ENCODE measurements at regions not wholly inside any gene's neighbourhood (a gene's known extent, or its start where the extent isn't known, plus 50 kb on each side); places are given as distances from the start of the nearest gene placed in this dataset.
"Not testable (repeated sequence)": the region's sequence is repeated elsewhere in the genome, so short reads cannot be mapped to it uniquely, and the experiment has no call there.

DNA sequence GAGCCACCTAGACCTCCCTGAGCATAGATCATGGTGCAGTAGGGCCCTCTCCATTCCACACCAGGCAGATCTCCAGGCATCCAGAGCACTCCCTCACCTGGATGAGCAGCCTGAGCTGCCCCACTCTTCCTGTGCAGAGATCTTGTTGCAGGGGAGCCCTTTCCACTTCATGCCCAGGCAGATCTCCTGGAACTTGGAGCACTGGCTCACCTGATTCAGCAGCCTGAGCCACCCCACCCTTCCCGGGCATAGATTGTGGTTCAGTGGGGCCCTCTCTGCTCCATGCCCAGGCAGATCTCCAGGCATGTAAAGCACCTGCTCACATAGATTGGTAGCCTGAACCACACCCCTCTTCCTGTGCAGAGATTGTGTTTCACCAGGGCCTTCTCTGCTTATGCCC, 78.0 kb downstream of the SEC16B start:
- FAIRE-seq (no peak), DNase-seq (ENCODE audit: insufficient read length, low spot score) (no peak)

DNA sequence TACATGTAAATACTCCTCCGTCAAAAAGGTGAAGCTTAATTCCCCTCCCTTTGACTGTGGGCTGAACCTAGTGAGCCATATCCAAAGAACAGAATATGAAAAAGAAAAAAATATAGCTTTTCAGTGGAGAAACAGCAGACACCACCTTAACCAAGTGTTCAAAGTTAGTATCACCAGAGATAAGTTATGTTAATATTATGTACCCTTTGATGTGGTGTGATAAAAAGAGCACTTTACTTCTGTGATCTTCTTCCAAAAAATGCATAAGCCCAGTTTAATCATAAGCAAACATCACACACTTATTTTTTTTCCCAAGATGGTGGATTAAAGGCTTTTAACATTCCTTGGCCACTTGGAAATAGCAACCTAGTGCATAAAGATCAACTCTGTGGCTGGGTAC, 79.4 kb downstream of the SEC16B start:
- FAIRE-seq (no peak), DNase-seq (ENCODE audit: insufficient read length, low spot score) (no peak)

DNA sequence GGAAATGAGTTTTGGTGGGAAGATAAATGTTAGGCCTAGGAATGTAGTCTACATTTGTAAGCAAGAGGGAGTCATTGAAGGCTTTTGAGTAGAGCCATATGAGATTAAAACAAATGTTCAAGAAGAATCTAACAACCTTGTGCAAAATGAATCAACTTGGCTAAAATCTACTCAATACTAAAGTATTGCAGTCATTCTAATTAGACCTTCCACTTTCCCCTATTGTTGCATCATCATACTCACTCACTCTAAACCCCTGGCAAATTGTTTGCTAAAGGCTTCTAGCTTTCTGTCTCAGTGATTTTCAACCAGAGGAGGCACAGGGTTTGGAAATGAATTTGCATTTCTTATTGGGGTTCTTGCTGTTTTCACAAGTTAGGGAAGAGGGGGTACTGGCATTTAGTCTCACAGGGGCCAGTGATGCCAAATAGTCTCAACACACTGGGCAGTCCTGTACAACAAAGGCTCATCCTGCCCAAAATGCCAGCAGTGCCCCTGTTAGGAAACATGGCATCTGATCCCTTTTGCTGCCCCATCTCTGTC, 85.3 kb downstream of the SEC16B start:
- no peak for FAIRE-seq
- no peak for DNase-seq (ENCODE audit: insufficient read length, low spot score)

DNA sequence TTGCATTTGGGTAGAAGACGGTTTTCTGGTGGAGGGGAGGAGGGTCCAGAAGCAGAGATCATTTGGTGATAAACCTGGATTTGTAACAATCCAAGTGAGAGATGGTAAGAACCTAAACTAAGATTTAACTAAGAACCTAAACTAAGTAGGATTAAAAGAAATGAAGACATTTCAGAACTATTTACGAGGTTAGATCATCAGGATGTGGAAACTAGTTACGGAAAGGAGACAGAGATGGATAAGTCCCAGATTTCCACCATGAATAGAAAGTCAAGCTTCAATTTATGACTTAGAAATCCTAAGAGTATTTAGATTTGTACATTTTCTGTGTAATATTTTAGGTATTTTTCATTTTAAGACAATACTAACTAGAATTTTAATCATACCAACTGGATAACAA, 86.3 kb downstream of the SEC16B start:
- DNase-seq (ENCODE audit: insufficient read length, low spot score) = no peak
- no peak for FAIRE-seq

DNA sequence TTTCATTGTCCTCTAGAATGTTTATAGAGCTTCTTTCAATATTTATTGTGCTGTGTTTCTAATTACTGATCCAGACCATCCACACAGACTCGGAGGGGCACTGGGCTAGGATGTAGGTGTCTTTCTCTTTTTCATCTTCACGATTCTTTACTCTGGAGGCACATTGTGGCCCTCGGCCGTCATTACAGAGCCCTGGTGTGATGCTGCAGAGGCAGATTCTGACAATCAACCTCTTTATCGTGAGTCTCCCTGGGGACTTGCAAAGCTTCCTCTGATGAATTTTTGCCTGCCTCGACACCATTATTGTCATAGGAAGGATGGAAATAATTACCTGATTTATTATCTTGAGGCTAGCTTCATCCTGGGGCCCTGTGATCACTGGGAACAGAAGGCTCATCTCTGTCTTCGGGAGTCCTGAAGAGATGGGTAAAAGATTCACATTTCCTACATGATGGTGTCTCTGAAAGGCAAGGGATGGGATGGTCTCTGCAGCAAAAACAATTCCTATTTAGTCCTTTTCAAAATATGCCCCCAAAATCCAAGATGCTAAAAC, 89.4 kb downstream of the SEC16B start:
- FAIRE-seq = no peak
- DNase-seq (ENCODE audit: insufficient read length, low spot score) = no peak

DNA sequence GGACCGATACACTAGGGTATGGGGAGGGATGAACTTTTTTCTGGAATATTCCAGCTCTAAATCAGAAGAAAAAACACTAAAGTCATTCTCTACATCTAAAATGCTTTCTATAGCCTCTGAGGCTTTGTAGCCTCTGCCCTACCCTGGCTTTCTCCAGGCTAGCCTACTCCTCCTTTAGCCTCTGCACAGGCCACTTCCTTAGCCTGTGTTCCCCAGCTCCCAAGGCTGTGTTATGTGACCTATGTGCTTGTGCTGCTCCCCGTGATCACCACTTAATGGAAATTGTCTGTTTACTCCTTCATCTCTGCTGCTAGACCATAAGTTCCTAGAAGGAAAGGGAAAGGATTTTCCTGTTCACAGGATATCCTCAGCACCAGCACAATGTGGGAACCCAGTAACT, 92.8 kb downstream of the SEC16B start:
- DNase-seq (ENCODE audit: insufficient read length, low spot score) (no peak), FAIRE-seq (no peak)

DNA sequence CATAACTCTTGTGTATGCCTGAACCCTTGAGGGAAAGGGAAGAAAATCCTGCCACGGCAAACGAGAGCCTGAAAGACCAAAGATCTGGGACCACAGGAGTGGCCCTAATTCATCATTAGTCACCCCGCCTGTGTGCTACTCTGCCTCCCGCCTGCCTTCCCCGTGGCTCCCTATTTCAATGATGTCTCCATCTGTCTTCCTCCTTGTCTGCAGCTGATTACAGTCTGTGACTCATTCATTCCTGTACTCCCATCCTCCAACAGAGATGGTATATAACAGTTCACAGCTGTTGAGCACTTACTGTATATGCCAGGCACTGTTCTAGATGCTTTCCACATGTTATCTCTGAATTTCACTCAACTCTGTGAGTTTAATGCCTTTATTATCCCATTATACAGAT, 96.6 kb downstream of the SEC16B start:
- DNase-seq (ENCODE audit: insufficient read length, low spot score) (peak; percentile 46), FAIRE-seq (peak; percentile 70)

DNA sequence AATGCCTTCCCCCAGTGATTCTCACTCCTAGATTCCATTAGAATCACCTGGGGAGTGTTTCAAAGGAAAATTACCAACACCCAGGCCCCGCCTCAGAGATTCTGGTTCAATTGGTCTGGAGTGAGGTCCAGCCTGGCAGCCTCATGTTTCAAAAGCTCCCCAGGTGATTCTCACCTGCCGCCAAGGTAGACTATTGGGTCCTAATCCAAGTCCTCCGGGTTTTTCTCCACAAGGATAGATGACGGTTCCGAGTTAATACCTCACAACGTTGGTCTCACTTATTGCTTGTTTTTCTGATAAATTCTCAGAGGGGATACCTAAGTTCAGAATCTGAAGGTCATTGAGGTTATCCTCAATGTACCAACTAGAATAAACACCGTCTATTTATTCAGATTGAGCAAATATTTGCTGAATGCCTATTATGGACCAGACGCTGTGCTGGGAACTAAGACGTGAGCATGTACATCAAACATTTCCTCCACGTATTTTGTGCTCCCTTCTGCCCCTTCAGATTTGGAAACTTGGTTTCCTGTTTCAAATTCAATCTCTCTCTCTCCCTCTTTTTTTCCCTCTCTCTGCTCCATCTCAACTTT, 97.5 kb downstream of the SEC16B start:
- FAIRE-seq = no peak
- DNase-seq (ENCODE audit: insufficient read length, low spot score) = no peak

DNA sequence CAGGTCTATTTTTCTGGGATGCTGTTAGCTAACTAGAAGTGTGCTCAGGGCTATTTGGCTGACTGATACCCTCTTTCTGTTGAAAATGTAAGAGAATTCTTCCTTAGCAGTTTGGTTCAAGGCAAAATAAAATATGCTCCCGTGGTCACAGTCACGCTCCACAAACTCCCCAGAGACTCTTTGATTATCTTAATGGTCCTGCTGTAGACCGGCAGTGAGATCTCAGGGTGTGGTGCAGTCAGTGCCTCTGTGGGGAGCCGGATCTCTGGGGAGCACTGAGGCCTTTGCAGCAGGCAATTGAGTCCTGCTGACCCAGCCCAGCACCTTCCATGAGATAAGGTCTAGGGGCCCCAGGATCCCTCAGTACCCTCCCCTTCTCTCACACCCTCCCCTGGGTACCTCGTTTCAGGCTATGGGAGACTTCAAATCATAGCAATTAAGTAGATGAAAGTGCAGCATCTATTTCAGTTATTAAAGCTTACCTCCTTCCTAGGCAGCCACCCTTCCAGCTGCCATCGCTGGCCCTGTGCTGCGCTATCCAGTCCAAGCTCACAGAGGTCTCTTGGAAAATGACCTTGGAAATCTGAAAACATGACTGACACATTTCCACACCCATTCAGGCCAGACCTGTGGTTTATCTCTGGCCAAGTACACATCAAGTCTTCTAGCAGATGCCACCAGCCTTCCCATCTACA, 98.1 kb downstream of the SEC16B start:
- no peak for DNase-seq (ENCODE audit: insufficient read length, low spot score)
- FAIRE-seq = no peak

DNA sequence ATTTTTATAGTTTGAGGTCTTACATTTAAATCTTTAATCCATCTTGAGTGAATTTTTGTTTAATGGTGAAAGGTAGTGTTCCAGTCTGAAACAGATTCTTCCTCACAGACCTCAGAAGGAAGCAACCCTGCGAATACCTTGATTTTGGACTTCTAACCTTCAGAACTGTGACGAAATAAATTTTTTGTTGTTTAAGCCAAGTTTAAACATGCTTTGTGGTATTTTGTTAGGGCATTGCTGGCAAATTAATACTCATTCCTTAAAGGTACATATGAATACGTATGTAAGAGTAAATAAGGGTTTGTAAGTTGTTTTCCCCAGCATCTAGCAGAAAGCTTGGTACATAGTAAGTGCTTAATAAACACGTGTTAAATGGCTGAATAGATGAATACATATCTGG, 100.3 kb downstream of the SEC16B start:
- FAIRE-seq (no peak), DNase-seq (ENCODE audit: insufficient read length, low spot score) (no peak)

DNA sequence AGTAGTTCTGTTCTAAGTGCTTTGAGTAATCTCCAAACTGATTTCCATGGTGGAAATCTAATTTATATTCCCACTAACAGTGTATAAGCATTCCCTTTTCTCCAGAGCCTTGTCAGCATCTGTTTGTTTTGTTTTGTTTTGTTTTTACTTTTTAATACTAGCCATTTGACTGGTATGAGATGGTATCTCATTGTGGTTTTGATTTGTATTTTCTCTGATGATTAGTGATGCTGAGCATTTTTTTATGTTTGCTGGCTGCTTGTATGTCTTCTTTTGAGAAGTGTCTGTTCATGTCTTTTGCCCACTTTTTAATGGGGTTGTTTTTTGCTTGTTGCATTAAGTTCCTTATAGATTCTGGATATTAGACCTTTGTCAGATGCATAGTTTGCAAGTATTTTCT, 100.8 kb downstream of the SEC16B start:
- not testable (repeated sequence) for FAIRE-seq; DNase-seq (ENCODE audit: insufficient read length, low spot score)

DNA sequence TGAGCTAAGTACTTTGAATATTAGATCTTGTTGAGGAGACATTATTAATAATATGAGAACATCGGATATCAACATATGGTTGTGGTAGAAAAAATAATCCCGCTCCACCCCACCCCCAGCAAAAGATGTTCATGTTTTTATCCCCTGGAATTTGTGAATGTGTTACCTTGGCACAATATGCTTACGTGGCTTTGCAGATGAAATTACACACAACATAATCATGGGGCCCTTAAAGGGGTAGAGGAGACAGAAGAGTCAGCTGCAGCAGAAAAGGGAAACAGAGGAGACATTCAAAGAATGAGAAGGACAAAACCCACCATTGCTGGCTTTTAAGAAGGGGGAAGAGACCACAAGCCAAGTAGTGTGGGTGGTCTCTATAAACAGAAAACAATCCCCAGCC, 104.1 kb downstream of the SEC16B start:
- FAIRE-seq (no peak), DNase-seq (ENCODE audit: insufficient read length, low spot score) (no peak)

DNA sequence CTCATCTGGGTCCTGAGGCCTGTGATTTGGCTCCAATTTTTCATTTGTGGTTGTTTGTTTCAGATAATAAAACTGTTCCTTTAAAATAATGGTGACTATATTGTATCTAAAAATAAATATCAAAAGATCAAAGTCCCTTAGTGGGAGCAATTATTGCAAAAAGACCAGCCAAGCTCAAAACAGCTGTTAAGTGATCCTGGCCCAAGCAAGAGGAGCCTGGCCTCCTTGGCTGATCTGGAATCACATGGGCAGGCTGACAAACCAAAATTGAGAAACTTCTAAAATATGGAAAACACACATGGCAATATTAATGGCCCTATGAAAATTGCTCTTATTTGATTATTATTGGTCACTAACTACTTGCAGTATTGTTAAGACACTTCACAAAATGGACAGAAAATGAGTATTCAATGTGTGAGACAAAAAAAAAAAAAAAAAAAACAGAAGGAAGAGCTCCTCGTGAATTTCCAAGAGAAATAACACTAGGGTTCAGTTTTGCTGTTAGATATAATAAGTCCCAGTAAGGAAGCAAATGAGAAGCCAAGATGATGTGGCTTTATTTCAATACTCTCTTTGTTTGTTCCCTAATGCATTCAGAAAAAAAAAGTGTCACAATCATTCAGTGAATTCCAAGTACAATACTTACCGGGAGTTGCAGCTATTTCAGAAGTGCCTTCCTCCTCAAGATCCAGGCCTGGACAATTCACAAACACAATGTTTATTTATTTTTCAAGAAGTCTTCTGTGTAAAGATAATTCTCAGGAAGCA, 105.1 kb downstream of the SEC16B start:
- DNase-seq (ENCODE audit: insufficient read length, low spot score) = no peak
- no peak for FAIRE-seq

DNA sequence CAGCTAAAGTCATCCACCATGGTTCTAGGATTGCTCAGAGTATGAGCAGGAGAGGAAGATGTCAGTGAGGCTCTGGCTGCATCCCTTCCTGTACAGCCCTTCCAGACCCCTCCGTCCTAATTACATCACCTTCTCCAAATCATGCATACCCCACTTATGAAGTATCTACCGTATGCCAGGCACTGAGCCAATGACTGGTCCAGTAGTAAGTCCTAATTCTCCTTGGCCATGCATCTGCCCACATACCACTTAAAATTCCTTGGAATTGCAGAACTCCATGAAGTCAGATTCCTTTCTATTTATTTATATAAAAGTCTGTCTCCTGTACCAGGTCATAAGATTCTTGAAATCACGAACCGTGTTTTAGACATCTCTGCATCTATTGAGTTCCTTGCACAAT, 106.1 kb downstream of the SEC16B start:
- FAIRE-seq = no peak
- DNase-seq (ENCODE audit: insufficient read length, low spot score) = no peak

DNA sequence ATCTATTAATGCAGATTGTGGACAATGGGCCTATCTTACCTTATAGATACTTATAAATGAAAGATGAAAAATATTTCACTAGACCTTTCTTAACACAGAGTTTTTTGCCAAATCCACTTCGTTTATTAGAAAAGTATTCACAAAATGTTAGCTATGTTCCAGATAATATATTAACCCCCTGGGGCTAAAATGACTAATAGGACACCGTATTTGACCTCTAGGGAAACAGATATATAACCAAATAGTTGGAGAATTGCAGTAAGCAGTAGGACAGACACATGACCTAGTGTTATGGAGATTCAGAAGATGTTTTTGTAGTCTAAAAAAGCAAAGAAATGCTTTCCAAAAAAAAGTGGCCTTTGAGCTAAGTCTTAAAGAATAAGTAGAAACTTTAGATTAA, 106.9 kb downstream of the SEC16B start:
- DNase-seq (ENCODE audit: insufficient read length, low spot score) (no peak), FAIRE-seq (no peak)

DNA sequence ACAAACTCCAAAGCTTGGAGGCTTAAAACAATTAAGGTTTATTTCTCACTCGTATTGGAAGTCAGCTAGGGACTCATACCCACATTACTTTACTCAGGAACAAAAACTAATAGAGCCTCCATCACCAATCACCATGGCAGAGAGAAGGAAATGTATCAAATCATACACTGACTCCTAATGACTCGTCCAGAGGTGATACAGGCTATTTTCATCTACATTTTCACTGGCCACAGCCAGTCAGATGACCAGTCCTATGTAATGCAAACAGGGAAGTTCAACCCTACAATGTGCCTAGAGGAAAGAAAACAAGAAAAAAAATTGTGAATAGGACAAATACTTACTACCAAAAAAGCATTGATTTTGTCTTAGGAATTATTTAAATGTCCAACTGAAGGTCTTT, 110.3 kb downstream of the SEC16B start:
- DNase-seq (ENCODE audit: insufficient read length, low spot score) (no peak), FAIRE-seq (no peak)

DNA sequence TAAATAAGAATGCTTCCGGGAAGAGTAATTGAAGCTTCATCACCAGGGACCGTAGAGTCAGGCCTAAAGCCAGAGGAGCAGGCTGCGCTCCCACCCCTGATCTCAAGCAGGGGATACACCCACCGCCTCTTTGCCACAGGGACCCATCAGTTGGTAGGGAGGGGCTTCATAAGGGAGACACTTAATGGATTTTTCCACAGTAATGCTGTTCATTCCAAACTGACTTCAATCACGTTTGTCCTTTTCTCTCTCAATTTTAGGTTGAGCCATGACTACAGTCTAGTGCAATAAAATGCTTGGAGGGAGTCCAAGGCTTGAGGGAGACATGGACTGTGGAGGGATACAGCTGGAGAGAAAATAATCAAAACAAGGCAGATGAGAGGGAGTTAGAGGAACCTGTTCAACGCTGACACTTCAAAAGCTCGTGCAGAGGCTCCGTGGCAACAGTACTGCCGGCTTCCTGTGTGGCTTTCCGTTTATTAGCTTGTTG, 111.5 kb downstream of the SEC16B start:
- DNase-seq (ENCODE audit: insufficient read length, low spot score) (no peak), FAIRE-seq (no peak)

DNA sequence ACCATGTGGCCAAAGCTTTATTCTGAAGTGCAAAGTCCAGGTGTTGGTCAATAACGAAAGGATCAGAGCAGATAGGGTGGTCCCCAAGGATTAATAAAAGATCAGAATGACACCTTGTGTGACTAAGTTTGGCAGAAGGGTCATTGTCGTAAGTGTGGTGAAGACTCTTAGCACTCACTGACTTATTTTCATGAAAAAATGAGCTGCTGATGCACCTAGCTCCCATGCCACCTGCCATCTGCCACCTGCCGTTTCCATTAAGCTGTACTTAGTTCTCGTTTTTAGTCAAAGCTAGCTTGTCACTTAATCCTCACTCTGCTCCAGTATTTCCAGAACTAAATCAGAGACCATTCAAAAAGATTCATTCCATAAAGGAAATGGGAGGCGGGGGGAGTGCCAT, 112.6 kb downstream of the SEC16B start:
- no peak for DNase-seq (ENCODE audit: insufficient read length, low spot score)
- no peak for FAIRE-seq

DNA sequence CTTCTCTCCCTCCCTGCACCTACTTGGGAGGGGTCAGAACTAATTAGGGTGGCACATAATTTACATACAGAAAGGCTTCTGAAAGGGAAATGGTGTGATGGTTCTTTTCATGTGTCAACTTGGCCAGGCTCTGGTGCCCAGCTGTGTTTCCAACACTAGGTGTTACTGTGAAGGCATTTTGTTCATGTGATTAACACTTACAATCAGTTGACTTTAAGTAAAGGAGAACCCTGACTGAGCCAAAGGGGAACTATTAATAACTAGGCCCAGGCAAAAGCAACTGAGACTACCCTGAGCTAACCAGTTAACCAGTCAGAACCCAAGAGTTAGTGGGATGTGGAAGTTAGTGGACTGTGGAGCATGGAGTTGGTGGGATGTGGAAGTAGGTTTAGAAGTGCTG, 114.9 kb downstream of the SEC16B start:
- FAIRE-seq (no peak), DNase-seq (ENCODE audit: insufficient read length, low spot score) (no peak)

DNA sequence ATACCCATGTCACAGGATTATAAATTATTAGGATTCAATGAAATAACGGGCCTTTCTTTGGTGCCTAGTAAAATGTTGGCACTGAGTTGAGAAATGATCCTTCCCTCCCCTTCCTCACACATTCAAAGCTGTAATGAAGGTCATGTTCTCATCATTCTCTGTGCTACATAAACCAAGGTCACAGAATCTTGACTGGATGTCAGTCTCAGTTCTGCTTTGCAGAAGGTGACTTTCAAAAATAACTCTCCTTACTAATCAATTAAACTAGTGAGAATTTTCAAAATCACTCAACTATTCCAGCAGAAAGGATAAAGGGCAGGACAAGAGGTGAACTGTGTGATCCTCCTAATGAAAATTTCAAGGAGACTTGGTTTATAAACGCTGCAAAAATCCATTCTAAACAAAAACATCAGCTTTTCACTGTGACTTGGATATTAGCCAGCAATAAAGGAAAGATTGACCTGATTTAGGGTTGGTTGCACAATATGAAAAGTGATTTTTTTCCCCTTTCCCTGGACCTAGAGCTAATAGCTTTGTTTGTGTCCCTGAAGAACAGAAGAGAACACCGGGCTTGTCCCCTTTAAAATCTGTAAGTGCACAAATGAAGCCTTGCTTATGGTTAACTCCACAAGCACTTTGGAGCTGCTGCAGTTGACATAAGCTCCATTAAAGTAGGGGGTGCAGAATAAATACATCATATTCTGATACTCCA, 120.1 kb downstream of the SEC16B start:
- DNase-seq (ENCODE audit: insufficient read length, low spot score) (no peak), FAIRE-seq (no peak)

DNA sequence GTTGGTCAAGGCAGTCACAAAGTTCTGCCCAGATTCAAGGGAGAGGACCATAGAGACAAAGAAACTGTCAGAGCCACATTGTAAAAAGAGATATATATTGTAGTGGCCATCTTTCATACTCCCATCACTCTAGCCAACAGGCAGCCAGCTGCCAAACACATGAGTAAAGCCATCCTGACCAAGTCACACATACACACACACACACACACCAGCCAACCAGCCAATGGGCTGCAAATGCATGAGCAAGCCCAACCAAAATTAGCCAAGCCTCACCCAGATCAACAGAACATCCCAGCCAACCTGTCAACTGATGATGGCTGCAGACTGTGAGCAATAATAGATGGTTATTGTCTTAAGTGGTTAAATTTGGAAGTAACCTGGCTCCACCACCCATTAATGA, 120.7 kb downstream of the SEC16B start:
- no peak for DNase-seq (ENCODE audit: insufficient read length, low spot score)

More for the DNA sequence above, 120.7 kb downstream of the SEC16B start:
- FAIRE-seq = no peak

Data from HTR-8/SVneo (cell line).